Hepatocyte (in vitro differentiated cells): ENCODE measurements at regions not wholly inside any gene's neighbourhood (a gene's known extent, or its start where the extent isn't known, plus 50 kb on each side); places are given as distances from the start of the nearest gene placed in this dataset.

Source experiments
- CTCF ChIP-seq: fragments of 200-600 bp; sonication (generic); IDR thresholded peaks from 2 replicates; pipeline ENCODE4 v1.5.1; 2016; ENCODE audit warnings: antibody characterized with exemption, mild to moderate bottlenecking; ENCODE audit not compliant: poor library complexity
- EZH2 ChIP-seq: fragments of 200-600 bp; sonication (generic); IDR thresholded peaks from 2 replicates; pipeline ENCODE4 v1.6.1; 2016; ENCODE audit warnings: antibody characterized with exemption, mild to moderate bottlenecking, borderline replicate concordance

GRCh38 chr18:39675906-39676305 is 2110.3 kb upstream of the CELF4 start:
- TF ChIP-seq CTCF (no peak), EZH2 (no peak)
